GM18520 (cell line): ENCODE measurements at regions not wholly inside any gene's neighbourhood (a gene's known extent, or its start where the extent isn't known, plus 50 kb on each side); places are given as distances from the start of the nearest gene placed in this dataset.

Source experiments
- ATAC-seq: cut with Tn5 transposase; IDR thresholded peaks from one replicate; pipeline ENCODE4 v1.9.1; 2021; ENCODE audit not compliant: unreplicated experiment

DNA sequence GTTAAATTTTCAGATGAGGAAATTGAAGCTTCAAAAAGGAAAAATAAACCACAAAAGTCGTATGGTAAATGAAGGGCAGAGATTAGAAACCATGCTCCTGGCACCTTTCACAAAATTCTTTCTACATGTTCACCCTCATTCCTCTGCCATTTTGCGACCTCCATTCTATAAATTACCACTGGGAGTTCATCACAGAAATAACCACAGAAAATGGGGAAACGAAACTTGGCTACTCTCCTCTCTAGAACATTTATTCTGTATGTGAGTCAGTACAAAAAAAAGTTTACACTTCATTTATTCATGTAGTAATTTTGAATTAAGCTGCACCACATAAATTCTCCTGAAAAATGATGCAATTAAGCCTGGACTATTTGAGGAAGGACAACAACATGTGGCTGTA, 320.9 kb upstream of the C1orf87 start:
- no peak for ATAC-seq

DNA sequence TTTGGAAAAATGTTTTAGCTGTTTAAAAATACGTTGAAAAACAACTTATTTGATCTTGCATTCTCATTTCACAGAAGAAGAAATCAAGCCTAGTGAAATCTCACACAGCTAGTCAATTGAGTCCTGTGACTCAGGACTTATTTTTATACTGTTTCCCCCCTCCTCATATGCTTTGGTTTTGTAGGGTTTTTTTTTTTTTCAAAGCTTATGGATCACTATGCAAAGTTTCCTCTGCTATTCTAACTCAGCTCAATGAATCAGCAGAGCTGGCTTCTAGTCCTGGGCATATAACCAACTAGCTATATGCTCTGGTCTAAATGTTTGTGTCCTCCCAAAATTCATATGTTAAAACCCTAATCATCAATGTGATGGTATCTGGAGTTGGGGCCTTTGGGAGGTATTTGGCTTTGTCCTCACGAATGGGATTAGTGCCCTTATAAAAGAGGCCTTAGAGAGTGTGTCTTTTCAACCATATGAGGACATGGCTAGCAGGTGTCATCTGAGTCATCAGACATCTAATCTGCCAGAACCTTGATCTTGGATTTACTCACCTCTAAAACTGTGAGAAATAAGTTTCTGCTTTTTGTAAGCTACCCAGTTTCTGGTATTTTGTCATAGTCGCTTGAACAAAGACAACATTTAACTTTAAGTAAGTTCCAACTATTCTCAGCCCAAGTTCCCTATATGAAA, 317.2 kb upstream of the C1orf87 start:
- peak; percentile 74 for ATAC-seq

DNA sequence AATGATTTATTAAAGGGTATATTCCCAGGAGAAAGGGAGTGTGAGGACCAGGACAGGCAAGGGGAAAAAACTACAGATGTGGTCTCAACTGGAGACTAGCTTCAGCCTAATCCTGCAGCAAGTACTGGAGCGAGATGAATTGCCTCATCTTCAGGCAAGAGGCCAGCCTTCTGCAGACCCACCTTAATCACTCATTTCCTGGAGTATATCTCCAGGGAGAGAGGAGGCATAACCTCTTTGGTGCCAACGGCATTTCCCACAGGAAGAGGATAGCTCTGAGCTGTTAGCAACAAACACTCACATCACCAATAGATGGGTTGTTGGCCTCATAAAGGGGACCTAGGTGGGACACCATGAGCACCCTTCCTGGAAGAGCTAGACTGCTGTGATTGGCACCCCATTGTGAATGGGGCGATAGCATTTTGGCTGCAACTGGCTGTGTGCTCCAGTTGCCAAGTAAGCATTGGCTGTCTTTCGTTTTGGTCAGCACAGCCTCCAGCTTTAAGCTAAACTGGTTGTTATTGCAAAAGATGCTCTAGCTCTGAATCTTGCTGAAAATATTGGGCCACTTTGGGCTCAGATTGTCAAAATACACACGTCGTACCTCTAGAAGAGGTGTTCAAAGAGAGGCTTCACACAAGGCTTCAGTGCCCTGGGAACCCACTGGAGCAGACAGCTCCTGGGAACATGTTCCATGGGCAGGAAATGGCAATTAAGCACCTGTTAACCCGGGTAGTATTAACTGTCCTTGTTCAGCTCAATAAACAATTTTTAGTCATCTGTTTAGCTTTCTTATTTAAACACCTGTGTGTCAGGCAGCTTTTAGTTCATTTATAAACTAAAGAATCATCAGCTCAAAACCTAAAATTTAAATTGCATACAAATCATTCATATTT, 314.8 kb upstream of the C1orf87 start:
- no peak for ATAC-seq

DNA sequence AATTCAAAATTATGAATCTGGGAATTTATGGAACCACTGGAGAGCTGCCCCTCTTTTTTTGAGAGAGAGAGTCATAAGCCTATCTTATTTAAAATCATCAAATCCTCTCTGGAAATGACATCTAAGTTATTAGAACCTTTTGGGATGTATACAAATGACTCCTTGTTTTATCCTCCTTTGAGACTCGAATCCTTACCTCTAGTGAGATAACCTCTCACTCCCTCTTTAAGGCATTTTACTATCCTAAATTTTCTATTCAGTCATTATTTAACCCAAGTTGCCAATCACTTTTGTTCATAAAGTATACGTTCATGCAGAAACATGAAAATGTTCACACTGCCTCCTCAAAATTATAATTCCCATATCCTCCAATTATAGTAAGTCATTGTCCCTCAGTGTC, 313.6 kb upstream of the C1orf87 start:
- ATAC-seq: no peak

DNA sequence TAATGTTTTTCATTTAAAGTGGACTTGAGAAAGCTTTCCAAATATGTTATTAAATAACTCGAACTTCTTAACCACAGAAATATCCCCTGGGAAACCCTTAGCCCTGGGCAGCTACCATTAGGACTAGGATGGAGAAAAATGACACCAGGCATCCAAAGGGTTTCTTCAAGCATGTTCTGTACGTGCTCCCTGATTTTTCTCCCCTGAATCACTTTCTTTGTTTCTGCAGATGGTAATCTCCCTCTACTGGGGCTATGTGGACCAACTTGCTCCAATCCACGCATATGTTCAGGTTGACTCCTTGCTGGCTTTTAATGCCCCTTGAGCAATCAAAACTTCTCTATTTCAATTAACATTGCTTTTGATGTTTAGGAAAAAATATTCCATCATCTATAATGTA, 312.7 kb upstream of the C1orf87 start:
- no peak for ATAC-seq

DNA sequence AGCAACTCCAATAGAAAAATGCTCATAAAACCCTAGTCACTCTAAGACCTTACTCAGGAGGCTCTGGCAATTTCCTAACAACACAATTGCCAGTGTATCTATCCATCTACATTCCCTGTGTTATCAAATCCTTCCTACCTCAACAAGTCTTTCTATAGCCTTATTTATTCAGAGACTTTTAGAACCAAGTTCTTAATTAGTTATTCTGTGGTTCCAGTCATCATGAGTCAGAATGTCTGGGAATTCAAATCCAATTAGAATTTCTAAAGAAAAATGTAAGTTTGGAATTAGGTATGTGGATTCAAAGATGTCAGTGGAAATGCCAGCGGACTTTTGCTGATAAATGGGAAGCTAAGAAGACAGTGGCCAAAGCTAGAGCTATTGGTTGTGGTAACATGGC, 302.6 kb upstream of the C1orf87 start:
- no peak for ATAC-seq

DNA sequence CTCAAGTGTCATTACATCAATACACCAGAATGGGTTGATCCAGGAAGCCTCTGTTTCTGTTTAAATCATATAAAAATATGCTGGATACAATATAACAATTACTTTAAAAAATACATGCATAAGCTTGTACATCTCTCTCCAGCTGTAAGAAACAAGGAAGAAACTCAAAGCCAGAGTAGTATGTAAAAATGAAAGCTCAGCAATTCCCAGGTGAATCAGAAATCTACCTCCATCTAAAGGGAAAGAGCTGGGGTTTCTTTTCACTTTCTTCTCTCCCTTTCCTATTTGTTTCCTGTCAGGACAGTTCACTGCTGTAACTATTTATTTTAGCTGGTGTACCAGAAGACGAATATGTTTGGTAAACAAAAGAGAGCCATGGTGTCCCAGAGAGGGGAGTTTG, 301.0 kb upstream of the C1orf87 start:
- ATAC-seq: no peak

DNA sequence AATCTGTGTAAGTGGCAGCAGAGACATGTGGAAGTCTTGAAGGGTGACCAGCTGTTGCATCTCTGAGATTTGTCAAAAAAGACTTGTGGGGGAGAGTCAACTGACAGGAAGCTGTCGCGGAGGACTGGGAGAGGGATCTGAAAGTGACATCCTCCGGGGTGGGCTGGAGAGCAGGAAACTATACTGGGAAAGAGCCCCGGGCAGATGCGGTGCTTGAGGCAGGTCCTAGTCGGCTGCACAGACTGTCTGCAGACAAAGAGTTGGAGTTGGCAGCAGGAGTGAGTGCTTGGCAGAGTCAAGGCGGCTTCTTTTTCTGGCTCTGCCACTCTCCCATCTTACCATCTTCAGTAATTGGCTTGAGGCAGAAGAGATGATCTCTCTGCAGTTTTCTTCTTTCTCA, 294.0 kb upstream of the C1orf87 start:
- no peak for ATAC-seq

DNA sequence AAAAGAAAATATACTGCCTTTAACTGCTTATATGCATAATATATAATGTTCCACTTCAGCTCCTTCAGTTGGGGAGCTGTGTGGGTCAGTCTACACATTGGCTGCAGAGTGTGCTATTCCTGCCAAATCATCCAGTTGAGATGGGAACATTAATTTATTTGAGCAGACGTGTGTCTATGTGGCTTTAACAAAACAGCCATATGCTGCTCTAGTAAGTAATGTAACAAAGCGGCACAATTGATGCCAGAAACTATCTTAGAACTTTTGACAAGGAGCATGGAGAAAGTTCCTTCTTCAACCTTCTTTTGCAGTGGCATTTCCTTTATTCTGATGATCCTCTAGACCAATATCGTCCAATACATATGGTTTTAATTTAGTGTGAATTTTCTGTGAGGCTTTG, 285.9 kb upstream of the C1orf87 start:
- no peak for ATAC-seq

DNA sequence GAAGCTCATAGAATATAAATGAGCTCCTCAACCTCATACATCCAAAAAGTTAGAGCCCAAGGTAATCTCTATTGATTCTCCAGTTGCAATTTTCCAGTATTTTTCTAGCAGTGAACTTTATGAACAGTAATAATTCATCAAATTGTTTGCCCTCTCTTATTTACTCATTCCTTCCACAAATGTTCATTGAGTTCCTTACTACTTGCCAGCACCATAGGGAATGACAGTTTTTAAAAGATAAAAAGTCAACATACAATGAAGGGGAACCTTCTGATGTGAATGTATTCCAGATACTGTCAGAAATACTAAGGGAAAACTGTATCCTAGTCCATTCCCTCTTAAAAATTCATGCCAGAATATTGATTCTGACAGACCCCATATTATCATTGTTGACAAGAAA, 277.0 kb upstream of the C1orf87 start:
- ATAC-seq: no peak

DNA sequence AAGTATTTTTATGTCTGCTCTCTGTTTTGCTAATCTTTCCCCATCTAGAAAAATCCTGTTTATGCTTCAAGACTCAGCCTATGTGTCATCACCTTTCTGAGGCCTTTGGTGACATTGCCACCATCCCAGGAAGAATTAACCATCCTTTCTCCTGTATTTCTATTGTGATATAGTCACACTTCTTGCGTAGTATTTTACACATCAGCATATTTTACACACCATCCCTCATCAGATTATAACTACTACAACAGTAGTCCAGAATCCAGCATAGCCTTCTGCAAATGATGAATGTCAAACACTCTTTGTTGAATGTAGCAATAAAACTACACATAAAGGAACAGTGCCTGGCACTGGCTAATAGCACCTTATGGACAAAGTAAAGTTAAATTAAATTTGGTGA, 275.3 kb upstream of the C1orf87 start:
- no peak for ATAC-seq

DNA sequence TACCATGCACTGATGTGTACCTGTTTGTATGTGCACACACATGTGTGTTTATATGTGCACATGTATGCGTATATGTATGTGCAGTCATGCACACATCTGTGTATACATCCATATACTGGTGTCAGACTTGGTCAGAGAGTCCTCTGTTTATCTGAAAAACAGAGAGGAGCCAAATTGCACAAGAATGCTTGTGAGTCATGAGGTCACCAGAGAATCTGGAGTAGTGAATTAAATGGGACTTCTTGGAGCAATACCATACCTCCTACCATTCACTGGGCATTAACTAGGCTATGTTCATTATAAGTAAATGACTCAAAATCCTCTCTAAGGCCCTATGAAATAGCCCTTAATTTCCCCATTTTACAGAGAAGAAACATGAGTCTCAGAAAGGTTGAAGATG, 272.1 kb upstream of the C1orf87 start:
- no peak for ATAC-seq

DNA sequence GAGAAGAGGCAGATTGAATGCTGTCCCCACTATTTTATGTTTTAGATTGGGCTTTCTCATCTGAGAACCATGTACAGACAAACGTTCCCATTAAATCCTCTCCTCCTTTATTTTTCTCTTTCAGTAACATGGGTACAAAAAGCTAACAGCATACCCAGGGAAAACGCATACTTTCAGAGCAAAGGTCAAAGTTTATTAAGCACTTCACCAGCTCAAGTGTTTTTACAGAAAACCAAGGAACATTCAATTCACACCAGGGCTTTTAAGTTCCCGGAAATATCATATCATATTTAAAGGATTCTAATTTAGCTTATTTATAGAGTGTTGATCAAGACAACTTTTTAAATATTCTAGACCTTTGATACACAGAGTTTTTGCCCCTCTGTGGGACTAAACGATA, 271.5 kb upstream of the C1orf87 start:
- no peak for ATAC-seq

DNA sequence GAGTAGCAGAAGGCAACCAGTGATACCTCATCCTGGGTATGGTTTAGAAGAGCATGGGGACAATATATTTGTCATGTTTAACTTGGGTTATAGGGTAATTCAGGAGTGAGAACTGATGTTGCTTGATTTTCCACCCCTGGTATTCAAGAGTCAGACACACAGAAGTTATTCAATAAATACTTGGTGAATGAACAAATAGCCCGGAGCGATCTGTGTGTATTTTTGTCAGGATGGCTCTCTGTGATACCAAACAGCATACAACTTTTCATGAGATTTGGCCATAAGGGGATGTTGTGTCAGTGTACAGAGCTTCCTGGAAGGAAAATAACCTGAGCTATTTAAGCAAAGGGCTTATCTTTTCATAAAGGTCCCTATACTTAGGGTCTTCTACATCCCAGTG, 270.2 kb upstream of the C1orf87 start:
- no peak for ATAC-seq

DNA sequence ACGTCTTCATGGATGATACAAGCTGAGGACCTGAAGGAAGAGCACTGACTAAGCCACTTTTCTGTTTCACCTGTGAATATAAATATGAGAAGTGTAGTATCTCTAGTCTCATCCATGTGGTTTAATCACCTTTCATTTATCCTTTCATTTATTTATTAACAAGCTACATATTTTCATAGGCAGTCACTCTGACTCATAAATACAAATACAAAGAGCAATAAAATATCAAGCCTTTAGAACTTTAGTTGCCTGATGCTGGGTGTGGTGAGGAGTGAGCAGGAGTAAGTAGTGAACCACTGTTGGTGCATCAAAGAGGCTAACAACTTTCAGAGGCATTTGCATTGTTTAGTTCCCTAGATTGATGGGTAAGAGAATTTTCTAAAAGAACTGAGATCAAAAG, 269.0 kb upstream of the C1orf87 start:
- ATAC-seq: no peak

DNA sequence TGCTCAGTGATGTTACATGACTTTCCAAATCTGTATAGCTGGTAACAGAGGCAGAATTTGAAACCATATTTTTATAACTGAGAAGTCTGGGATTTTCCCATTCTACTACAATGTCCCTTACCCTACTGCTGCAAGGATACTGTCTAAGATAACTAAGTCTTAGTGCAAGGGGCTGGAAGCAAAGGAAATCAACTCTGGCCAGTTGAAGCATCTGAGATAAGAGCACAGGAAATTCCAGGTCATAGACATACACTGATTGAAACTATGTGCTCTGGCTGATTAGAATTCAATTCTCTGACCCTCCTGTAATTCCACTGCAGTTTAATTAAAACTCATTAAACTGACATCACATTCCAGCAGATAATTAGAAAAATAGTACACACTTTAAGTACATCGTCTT, 267.7 kb upstream of the C1orf87 start:
- no peak for ATAC-seq

DNA sequence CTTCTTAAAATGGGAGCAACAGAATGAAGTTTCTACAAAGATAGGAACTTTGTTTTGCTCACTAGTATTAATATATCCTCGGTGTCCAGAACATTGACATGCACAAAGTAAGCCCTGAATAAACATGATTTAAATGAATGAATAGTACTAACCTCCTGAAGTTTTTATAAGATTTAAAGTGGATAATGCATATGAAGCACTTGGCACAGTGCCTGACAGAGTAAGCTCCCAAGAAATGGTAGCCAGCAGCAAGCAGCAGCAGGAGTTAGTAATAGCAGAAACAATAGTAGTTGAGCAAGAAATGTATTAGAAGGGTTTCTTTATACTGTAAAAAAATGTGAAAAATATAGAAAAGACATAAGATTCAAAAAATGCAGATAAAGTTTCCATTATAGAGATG, 258.1 kb upstream of the C1orf87 start:
- ATAC-seq: no peak

DNA sequence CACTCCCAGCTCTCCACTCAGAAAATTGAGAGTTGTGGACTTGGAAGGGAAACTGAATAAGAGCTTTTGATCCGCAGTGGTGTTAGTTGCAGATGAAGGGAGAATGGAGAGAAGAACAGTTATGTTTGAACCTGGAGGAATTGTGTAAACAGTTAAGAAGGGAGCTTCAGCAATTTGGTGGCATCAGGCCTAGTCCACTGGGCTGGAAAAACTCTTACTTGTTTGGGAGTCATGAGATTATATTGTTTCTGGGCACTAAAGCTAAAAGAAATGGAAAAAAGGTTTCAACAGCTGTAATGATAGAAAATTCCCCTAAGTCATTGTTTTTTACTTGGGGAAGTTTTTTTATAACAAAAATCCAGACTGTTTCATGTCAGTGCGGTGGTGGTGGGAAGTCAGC, 256.1 kb upstream of the C1orf87 start:
- no peak for ATAC-seq

DNA sequence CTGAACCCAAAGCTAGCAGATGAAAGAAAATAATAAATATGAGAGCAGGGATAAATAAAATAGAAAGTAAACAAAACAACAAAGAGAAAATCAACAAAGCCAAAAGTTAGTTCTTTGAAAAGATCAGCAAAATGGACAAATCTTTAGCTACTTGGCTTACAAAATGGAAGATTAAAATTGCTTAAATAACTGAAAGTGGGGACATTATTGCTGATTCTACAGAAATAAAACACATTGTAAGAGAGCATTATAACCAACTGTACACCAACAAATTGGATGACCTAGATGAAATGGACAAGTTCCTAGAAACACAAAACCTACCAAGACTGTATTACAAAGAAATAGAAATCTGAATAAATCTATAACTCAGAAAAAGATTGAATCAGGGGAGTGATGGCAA, 238.3 kb upstream of the C1orf87 start:
- ATAC-seq: no peak

DNA sequence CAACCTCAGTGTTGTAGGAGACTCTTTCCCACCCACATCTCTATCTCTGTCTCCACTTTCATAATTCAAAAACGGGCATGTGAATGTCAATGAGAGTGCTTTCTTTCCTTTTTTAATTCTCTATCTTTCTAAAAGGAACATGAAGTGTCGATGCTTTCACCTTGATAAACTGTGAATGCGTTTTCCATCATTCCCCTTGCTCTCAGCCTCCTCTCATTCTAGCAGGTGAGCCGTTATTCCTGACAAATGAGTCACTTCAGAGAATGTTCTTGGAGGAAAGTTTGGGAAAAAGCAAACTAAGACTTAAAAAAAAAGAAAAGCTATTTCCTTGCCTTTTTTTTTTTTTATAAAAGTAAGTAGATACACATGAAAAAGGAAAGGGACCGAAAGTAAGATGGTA, 226.0 kb upstream of the C1orf87 start:
- no peak for ATAC-seq

DNA sequence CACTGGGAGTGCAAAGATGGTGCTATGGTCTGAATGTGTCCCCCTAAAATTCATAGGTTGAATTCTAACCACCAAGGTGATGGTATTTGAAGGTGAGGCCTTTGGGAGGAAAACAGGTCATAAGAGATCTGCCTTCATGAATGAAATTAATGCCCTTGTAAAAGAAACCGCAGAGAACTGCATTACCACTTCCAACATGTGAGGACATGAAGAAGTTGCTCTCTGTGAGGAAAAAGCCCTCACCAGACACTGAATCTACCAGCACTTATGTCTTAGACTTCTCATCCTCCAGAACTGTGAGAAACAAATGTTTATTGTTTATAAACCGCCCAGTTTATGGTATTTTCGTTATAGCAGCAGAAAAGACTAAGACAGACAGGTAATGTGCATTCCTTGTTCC, 224.7 kb upstream of the C1orf87 start:
- no peak for ATAC-seq

DNA sequence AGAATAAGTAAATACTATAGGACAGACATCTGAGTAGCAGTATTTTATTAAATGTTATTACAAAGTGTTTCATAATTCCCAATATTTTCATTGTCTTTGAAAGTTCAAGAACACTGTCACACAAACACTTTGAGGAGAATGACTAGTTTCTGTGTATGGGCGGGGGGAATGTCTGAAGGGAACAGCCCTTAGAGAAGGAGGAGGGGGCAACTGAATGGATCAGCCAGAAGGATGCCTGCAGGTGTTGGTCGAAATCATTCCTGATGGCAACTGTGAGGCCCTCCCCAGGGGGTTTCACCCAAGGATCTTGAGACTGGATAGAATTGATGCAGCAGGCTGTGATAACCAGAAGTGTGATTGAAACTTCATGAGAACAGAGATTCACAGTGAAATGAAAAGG, 223.2 kb upstream of the C1orf87 start:
- no peak for ATAC-seq

DNA sequence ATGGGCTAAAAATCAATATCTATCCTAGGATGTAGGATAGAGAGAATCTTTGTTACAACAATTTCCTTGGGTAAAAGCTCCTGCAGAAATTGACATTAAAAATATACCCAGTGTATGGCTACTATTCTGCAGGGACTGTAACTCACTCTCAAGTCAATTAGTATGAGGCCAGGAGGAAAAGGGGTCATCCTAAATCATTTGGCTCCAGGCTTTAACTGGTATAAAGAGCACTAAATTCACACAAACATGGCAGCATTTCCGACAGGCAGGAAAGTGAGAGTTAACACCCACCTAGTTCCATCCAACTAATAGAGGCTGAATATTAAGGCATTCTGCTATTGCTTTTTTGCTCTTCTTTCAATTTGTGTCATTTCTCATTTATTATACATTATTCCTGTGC, 218.6 kb upstream of the C1orf87 start:
- ATAC-seq: no peak
